GM10266 (cell line): ENCODE measurements at regions not wholly inside any gene's neighbourhood (a gene's known extent, or its start where the extent isn't known, plus 50 kb on each side); places are given as distances from the start of the nearest gene placed in this dataset.

Experiments used
- DNase-seq: peaks from one replicate; pipeline ENCODE4 v3.0.0; 2012; ENCODE audit errors: extremely low spot score
- CTCF ChIP-seq: IDR thresholded peaks from 2 replicates; pipeline ENCODE4 v1.5.1; 2012; ENCODE audit warnings: mild to moderate bottlenecking, low read depth; ENCODE audit not compliant: control insufficient read depth, insufficient read depth; ENCODE audit errors: missing control alignments

- no peak for TF ChIP-seq CTCF
- peak; percentile 55 for DNase-seq
These were observed 124.1 kb upstream of the DST start for GRCh38 chr6:56766806-56767178.

- DNase-seq, result no peak
- TF ChIP-seq CTCF, result no peak
These were observed 123.6 kb upstream of the DST start for GRCh38 chr6:56766139-56766805.

- TF ChIP-seq CTCF, result no peak
- no peak for DNase-seq
These were observed 122.8 kb upstream of the DST start for GRCh38 chr6:56765494-56765893.

GRCh38 chr6:56764081-56764566 is 121.4 kb upstream of the DST start:
- TF ChIP-seq CTCF, result peak; percentile 46
- DNase-seq, result no peak

GRCh38 chr6:56761651-56762050 is 119.0 kb upstream of the DST start:
- no peak for TF ChIP-seq CTCF
- DNase-seq, result no peak

GRCh38 chr6:56760842-56761241 is 118.2 kb upstream of the DST start:
- TF ChIP-seq CTCF, result no peak
- no peak for DNase-seq

GRCh38 chr6:56759521-56759920 is 116.8 kb upstream of the DST start:
- DNase-seq, result no peak
- TF ChIP-seq CTCF, result no peak
